HG03139 (cell line): ENCODE measurements at regions not wholly inside any gene's neighbourhood (a gene's known extent, or its start where the extent isn't known, plus 50 kb on each side); places are given as distances from the start of the nearest gene placed in this dataset.

Source experiments
- ATAC-seq: cut with Tn5 transposase; IDR thresholded peaks from one replicate; pipeline ENCODE4 v1.9.1; 2021; ENCODE audit not compliant: unreplicated experiment

GRCh38 chr21:35672313-35672712 is 388.0 kb downstream of the SETD4 start:
- ATAC-seq, result no peak

GRCh38 chr21:35664683-35665082 is 395.6 kb downstream of the SETD4 start:
- no peak for ATAC-seq

GRCh38 chr21:35663856-35664606 is 396.3 kb downstream of the SETD4 start:
- ATAC-seq, result no peak

- ATAC-seq, result no peak
Measured at GRCh38 chr21:35658242-35658641, 402.1 kb downstream of the SETD4 start.

- ATAC-seq, result no peak
Measured at GRCh38 chr21:35652872-35653271, 407.5 kb downstream of the SETD4 start.

- no peak for ATAC-seq
Measured at GRCh38 chr21:35652196-35652595, 408.1 kb downstream of the SETD4 start.

GRCh38 chr21:35651196-35651595 is 409.1 kb downstream of the SETD4 start:
- ATAC-seq, result no peak

GRCh38 chr21:35649186-35649585 is 411.1 kb downstream of the SETD4 start:
- ATAC-seq, result no peak

- ATAC-seq, result no peak
Measured at GRCh38 chr21:35648512-35648911, 411.8 kb downstream of the SETD4 start.

GRCh38 chr21:35646606-35647005 is 413.7 kb downstream of the SETD4 start:
- ATAC-seq, result no peak

GRCh38 chr21:35645991-35646390 is 414.3 kb downstream of the SETD4 start:
- ATAC-seq, result no peak

GRCh38 chr21:35644523-35644922 is 415.8 kb downstream of the SETD4 start:
- no peak for ATAC-seq

GRCh38 chr21:35643176-35643575 is 417.1 kb downstream of the SETD4 start:
- ATAC-seq, result no peak

GRCh38 chr21:35641271-35642016 is 418.9 kb downstream of the SETD4 start:
- no peak for ATAC-seq

GRCh38 chr21:35637431-35637830 is 422.9 kb downstream of the SETD4 start:
- ATAC-seq, result no peak

- no peak for ATAC-seq
Measured at GRCh38 chr21:35635994-35636393, 424.3 kb downstream of the SETD4 start.

GRCh38 chr21:35635261-35635660 is 425.1 kb downstream of the SETD4 start:
- no peak for ATAC-seq

GRCh38 chr21:35633501-35633900 is 426.8 kb downstream of the SETD4 start:
- ATAC-seq, result no peak

GRCh38 chr21:35632711-35633110 is 427.6 kb downstream of the SETD4 start:
- ATAC-seq, result no peak

GRCh38 chr21:35628316-35628715 is 432.0 kb downstream of the SETD4 start:
- no peak for ATAC-seq

GRCh38 chr21:35627462-35627861 is 432.9 kb downstream of the SETD4 start:
- ATAC-seq, result no peak

- no peak for ATAC-seq
Measured at GRCh38 chr21:35625576-35625975, 434.8 kb downstream of the SETD4 start.
